Panc1 (cell line): ENCODE measurements at regions not wholly inside any gene's neighbourhood (a gene's known extent, or its start where the extent isn't known, plus 50 kb on each side); places are given as distances from the start of the nearest gene placed in this dataset.

Experiments
- POLR2AphosphoS5 ChIP-seq: IDR thresholded peaks from 2 replicates; pipeline ENCODE4 v1.6.1; 2012; ENCODE audit warnings: mild to moderate bottlenecking, low read depth, low read length, moderate library complexity
- TF ChIP-seq, protein P1 (sequence below): fragments of 450-650 bp; IDR thresholded peaks from 2 replicates; pipeline ENCODE4 v1.5.1; 2017; ENCODE audit warnings: mild to moderate bottlenecking

DNA sequence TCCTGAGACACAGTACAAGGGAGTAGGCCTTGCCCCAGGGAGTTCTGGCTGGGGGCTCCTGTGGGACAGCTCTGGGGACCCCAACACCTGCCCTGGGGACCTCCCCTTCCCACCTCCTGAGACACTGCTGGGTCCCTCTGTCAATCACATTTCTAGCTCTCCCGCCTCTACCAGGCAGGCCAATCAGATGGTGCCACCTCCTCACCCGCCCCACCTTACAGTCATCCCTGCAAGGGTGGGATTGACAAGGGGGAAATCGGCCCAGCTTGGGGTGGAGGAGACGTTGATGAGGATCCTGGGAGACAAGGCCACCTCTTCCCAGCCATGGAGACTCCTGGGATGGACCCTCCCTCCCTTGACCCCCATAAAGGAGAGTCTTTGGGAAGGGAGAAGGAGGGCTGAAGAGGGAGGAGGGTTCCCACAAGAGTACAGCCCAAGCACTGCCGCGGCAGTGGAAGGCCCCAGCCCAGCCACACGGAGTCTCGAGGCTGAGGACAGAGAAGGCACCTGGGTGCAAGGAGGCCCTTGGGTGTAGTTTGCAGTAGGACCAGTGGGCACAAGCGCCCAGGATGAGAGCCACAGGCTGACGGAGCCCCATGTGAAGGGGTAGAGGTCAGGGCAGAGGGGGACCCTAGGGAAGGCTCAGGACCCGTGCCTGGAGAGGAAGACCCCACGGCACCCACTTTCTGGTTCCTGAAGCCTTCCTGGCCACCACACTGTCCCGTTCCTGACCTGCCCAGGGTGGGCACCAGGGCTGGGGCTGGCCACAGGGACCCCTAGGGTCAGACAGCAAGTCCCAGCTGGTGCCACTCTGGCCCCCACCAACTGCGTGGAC lies 109.9 kb upstream of the OTOS start:
- TF ChIP-seq, protein P1, sequence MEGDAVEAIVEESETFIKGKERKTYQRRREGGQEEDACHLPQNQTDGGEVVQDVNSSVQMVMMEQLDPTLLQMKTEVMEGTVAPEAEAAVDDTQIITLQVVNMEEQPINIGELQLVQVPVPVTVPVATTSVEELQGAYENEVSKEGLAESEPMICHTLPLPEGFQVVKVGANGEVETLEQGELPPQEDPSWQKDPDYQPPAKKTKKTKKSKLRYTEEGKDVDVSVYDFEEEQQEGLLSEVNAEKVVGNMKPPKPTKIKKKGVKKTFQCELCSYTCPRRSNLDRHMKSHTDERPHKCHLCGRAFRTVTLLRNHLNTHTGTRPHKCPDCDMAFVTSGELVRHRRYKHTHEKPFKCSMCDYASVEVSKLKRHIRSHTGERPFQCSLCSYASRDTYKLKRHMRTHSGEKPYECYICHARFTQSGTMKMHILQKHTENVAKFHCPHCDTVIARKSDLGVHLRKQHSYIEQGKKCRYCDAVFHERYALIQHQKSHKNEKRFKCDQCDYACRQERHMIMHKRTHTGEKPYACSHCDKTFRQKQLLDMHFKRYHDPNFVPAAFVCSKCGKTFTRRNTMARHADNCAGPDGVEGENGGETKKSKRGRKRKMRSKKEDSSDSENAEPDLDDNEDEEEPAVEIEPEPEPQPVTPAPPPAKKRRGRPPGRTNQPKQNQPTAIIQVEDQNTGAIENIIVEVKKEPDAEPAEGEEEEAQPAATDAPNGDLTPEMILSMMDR = no peak
- no peak for TF ChIP-seq POLR2AphosphoS5
